KMS-11 (cell line): ENCODE measurements at regions not wholly inside any gene's neighbourhood (a gene's known extent, or its start where the extent isn't known, plus 50 kb on each side); places are given as distances from the start of the nearest gene placed in this dataset.

ENCODE experiments used
- H2AFZ ChIP-seq: fragments of 200-600 bp; sonication (generic); 2 replicates; pipeline ENCODE4 v1.6.1; 2016; ENCODE audit warnings: antibody characterized with exemption, mixed run types, low read depth
- H3K27ac ChIP-seq: fragments of 200-600 bp; sonication (generic); 2 replicates; pipeline ENCODE4 v1.6.1; 2016; ENCODE audit warnings: mild to moderate bottlenecking, mixed run types
- H3K27me3 ChIP-seq: fragments of 200-600 bp; sonication (generic); 2 replicates; pipeline ENCODE4 v1.6.1; 2017; ENCODE audit warnings: mild to moderate bottlenecking, low read depth, mixed run types, moderate library complexity; ENCODE audit not compliant: insufficient read depth
- H3K36me3 ChIP-seq: fragments of 200-600 bp; sonication (generic); 2 replicates; pipeline ENCODE4 v1.6.1; 2017; ENCODE audit warnings: mild to moderate bottlenecking, mixed run types; ENCODE audit not compliant: insufficient read depth
- H3K4me1 ChIP-seq: fragments of 200-600 bp; sonication (generic); 2 replicates; pipeline ENCODE4 v1.6.1; 2016; ENCODE audit warnings: mild to moderate bottlenecking, low read depth, mixed run types; ENCODE audit not compliant: poor library complexity, severe bottlenecking
- H3K4me2 ChIP-seq: fragments of 200-600 bp; sonication (generic); 2 replicates; pipeline ENCODE4 v1.7.0; 2016; ENCODE audit warnings: mild to moderate bottlenecking, mixed run types
- H3K4me3 ChIP-seq: fragments of 200-600 bp; sonication (generic); IDR thresholded peaks from 2 replicates; pipeline ENCODE4 v1.6.1; 2017; ENCODE audit warnings: low read depth, low read length, mixed read lengths; ENCODE audit not compliant: insufficient read depth
- H3K79me2 ChIP-seq: fragments of 200-600 bp; sonication (generic); 2 replicates; pipeline ENCODE4 v1.6.1; 2016; ENCODE audit warnings: low read depth, mixed run types; ENCODE audit not compliant: insufficient read depth
- H3K9ac ChIP-seq: fragments of 200-600 bp; sonication (generic); 2 replicates; pipeline ENCODE4 v1.6.1; 2016; ENCODE audit warnings: mild to moderate bottlenecking, mixed run types
- H4K20me1 ChIP-seq: fragments of 200-600 bp; sonication (generic); 2 replicates; pipeline ENCODE4 v1.6.1; 2016; ENCODE audit warnings: mild to moderate bottlenecking, mixed run types; ENCODE audit not compliant: insufficient read depth
- TF ChIP-seq, protein P1 (sequence below): fragments of 200-600 bp; sonication (generic); conservative IDR thresholded peaks from 2 replicates; pipeline ENCODE4 v1.6.1; 2017; ENCODE audit warnings: low read depth, mild to moderate bottlenecking, antibody characterized with exemption, low read length, moderate library complexity, mixed read lengths

- Histone ChIP-seq H3K27me3 (no peaks in the 10 kb centered on the region), H2AFZ (no peak overlapping the region), H3K4me2 (no peak overlapping the region), H3K36me3 (no peaks in the 10 kb centered on the region), H3K4me3 (no peak overlapping the region), H3K9ac (no peak overlapping the region), H3K27ac (no peak overlapping the region), H4K20me1 (no peaks in the 10 kb centered on the region), H3K4me1 (no peaks in the 10 kb centered on the region), H3K79me2 (no peaks in the 10 kb centered on the region)
- TF ChIP-seq, protein P1, sequence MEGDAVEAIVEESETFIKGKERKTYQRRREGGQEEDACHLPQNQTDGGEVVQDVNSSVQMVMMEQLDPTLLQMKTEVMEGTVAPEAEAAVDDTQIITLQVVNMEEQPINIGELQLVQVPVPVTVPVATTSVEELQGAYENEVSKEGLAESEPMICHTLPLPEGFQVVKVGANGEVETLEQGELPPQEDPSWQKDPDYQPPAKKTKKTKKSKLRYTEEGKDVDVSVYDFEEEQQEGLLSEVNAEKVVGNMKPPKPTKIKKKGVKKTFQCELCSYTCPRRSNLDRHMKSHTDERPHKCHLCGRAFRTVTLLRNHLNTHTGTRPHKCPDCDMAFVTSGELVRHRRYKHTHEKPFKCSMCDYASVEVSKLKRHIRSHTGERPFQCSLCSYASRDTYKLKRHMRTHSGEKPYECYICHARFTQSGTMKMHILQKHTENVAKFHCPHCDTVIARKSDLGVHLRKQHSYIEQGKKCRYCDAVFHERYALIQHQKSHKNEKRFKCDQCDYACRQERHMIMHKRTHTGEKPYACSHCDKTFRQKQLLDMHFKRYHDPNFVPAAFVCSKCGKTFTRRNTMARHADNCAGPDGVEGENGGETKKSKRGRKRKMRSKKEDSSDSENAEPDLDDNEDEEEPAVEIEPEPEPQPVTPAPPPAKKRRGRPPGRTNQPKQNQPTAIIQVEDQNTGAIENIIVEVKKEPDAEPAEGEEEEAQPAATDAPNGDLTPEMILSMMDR = no peak
Observed at GRCh38 chr14:56414236-56414635, 165.4 kb upstream of the TMEM260 start.

GRCh38 chr14:56416213-56416612 lies 163.4 kb upstream of the TMEM260 start:
- Histone ChIP-seq H2AFZ (no peak overlapping the region), H3K4me3 (no peak overlapping the region), H3K4me2 (no peak overlapping the region), H4K20me1 (no peaks in the 10 kb centered on the region), H3K27me3 (no peaks in the 10 kb centered on the region), H3K36me3 (no peaks in the 10 kb centered on the region), H3K9ac (no peak overlapping the region), H3K27ac (no peak overlapping the region), H3K79me2 (no peaks in the 10 kb centered on the region), H3K4me1 (no peaks in the 10 kb centered on the region)
- TF ChIP-seq, protein P1 = no peak

GRCh38 chr14:56417173-56417572 lies 162.4 kb upstream of the TMEM260 start:
- Histone ChIP-seq H3K36me3 (no peaks in the 10 kb centered on the region), H3K27me3 (no peaks in the 10 kb centered on the region), H2AFZ (no peak overlapping the region), H3K9ac (no peak overlapping the region), H3K4me1 (no peaks in the 10 kb centered on the region), H3K27ac (no peak overlapping the region), H3K79me2 (no peaks in the 10 kb centered on the region), H3K4me2 (no peak overlapping the region), H3K4me3 (no peak overlapping the region), H4K20me1 (no peaks in the 10 kb centered on the region)
- TF ChIP-seq, protein P1 = no peak

DNA sequence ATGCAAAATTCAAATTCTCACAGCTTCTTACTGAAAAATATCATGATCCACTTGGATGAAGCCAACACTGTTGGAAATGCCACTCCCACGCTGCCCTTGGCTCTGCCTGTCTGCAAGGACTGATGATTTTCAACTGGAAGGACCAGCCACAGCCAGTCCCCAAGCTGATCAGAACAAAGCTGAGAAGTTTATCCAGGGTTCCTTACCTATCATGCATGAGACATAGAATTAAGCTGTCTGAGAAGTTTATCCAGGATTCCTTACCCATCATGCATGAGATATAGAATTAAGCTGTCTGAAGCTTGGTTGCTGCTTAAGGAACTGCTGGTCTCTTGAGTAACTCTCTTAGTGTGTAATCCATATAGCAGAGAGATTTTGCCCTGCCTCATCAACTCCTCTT lies 159.8 kb upstream of the TMEM260 start:
- Histone ChIP-seq H3K4me3 (no peak overlapping the region), H3K36me3 (no peaks in the 10 kb centered on the region), H3K79me2 (no peaks in the 10 kb centered on the region), H3K27ac (no peak overlapping the region), H3K9ac (no peak overlapping the region), H2AFZ (no peak overlapping the region), H3K27me3 (no peaks in the 10 kb centered on the region), H4K20me1 (no peaks in the 10 kb centered on the region), H3K4me1 (no peaks in the 10 kb centered on the region), H3K4me2 (no peak overlapping the region)
- TF ChIP-seq, protein P1 = no peak
